ENCODE measurements at regions not wholly inside any gene's neighbourhood (a gene's known extent, or its start where the extent isn't known, plus 50 kb on each side); places are given as distances from the start of the nearest gene placed in this dataset.

DNA sequence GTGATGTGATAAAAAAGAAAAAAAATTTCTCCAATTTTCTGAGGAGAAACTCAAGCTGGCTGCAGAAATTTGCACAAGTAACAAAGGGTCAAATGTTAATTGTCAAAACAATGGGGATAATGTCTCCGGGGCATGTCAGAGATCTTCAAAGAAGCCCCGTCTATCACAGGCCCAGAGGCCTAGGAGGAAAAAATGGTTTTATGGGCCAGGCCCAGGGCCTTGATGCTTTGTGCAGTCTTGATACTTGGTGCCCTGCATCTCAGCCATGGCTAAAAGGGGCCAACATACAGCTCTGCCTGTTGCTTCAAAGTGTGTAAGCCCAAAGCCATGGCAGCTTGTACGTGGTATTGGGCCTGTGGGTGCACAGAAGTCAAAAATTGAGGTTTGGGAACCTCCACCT lies 961.0 kb downstream of the FAM133A start:
- no peak for TF ChIP-seq POLR2A (IDR thresholded peaks at IDR 0.05)
- TF ChIP-seq POLR2AphosphoS5 (IDR thresholded peaks at IDR 0.05): no peak
- TF ChIP-seq, protein P1, sequence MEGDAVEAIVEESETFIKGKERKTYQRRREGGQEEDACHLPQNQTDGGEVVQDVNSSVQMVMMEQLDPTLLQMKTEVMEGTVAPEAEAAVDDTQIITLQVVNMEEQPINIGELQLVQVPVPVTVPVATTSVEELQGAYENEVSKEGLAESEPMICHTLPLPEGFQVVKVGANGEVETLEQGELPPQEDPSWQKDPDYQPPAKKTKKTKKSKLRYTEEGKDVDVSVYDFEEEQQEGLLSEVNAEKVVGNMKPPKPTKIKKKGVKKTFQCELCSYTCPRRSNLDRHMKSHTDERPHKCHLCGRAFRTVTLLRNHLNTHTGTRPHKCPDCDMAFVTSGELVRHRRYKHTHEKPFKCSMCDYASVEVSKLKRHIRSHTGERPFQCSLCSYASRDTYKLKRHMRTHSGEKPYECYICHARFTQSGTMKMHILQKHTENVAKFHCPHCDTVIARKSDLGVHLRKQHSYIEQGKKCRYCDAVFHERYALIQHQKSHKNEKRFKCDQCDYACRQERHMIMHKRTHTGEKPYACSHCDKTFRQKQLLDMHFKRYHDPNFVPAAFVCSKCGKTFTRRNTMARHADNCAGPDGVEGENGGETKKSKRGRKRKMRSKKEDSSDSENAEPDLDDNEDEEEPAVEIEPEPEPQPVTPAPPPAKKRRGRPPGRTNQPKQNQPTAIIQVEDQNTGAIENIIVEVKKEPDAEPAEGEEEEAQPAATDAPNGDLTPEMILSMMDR (IDR thresholded peaks at IDR 0.05): no peak
- H3K27ac ChIP-seq: no peak overlapping the region
- H3K9me3 ChIP-seq: peaks cover 12 to 30% of the 10 kb centered on the region in 2 donors
- H3K36me3 ChIP-seq: no peaks in the 10 kb centered on the region
- H3K4me3 ChIP-seq: no peak overlapping the region
- intact Hi-C loops (cut with DNase I; ENCODE audit: low total_unique reads): no loop called here
- H3K27me3 ChIP-seq: peaks cover 0 to 5% of the 10 kb centered on the region in 2 donors
- H3K4me1 ChIP-seq: no peaks in the 10 kb centered on the region
- no peak for DNase-seq (ENCODE audit: low spot score in 2 of 2)

DNA sequence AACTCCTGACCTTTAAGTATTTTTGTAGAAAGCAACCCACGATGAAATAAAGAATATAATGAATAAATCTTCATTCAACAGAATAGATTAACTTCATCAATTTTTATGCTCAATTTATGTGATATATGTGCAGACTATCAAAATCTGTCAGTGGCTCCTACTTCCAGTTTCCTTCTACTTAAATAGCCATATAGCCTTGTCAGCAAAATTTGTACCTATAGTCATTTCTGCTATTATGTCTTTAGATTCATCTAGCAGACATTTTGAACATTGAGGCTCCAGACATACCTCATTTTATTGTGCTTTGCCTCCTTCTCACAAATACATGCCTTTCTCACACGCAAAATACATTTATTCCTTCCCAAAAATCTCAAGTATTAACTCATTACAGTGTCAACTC lies 971.7 kb downstream of the FAM133A start:
- no peaks in the 10 kb centered on the region for H3K36me3 ChIP-seq
- H3K27me3 ChIP-seq: peaks cover 0 to 6% of the 10 kb centered on the region in 2 donors
- DNase-seq (ENCODE audit: low spot score in 2 of 2): no peak
- H3K4me1 ChIP-seq: no peaks in the 10 kb centered on the region
- H3K4me3 ChIP-seq: no peak overlapping the region
- TF ChIP-seq POLR2AphosphoS5 (IDR thresholded peaks at IDR 0.05): no peak
- TF ChIP-seq, protein P1 (IDR thresholded peaks at IDR 0.05): no peak
- peaks cover 0 to 10% of the 10 kb centered on the region in 2 donors for H3K9me3 ChIP-seq
- H3K27ac ChIP-seq: no peak overlapping the region
- intact Hi-C loops (cut with DNase I; ENCODE audit: low total_unique reads): no loop called here

DNA sequence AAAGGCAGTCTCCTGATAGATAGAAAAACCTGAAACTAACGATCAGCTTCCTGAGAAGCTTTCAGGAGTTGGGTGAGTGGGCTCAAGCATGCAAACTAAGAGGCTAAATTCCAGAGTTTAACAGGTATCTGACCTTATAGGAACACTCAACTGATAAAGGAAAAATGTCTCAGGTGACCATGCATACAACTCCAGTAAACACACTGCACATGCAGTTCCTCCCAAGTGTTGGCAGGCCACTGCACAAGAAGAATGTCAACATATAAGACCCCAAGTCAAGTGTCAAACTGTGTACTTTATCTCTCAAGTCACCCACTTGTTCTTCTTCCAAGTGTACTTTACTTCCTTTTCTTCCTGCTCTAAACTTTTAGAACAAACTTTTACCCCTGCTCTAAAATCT lies 981.2 kb downstream of the FAM133A start:
- DNase-seq (ENCODE audit: low spot score in 2 of 2): no peak
- TF ChIP-seq, protein P1 (IDR thresholded peaks at IDR 0.05): no peak
- intact Hi-C loops (cut with DNase I; ENCODE audit: low total_unique reads): no loop called here
- Histone ChIP-seq H3K4me1 (no peaks in the 10 kb centered on the region), H3K27ac (no peak overlapping the region), H3K36me3 (no peaks in the 10 kb centered on the region), H3K9me3 (peaks cover 0 to 5% of the 10 kb centered on the region in 2 donors), H3K4me3 (no peak overlapping the region), H3K27me3 (peaks cover 0 to 5% of the 10 kb centered on the region in 2 donors)

DNA sequence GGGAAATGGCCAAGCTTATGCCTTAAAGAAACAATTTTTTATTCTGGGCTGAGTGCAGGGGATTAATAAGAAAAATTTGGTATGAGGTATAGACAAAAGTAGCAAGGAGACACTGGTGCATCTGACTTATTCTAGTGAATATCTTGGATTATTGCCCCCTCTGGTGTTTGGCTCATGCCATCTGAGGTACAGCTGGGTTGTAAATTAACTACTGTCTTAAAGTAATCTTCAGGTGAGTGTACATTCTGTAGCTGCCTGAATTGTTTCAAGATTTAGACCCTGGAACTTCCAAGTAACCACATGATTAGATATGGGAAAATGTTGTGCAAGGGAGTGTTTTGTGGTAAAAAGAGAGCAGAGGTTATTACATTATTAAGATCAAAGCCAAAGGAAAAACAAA lies 988.7 kb downstream of the FAM133A start:
- no peak for DNase-seq (ENCODE audit: low spot score in 2 of 2)
- TF ChIP-seq POLR2A (IDR thresholded peaks at IDR 0.05) (no peak), POLR2AphosphoS5 (IDR thresholded peaks at IDR 0.05) (no peak)
- TF ChIP-seq, protein P1 (IDR thresholded peaks at IDR 0.05): no peak
- no peak overlapping the region for H3K27ac ChIP-seq
- no peak overlapping the region for H3K4me3 ChIP-seq
- intact Hi-C loops (cut with DNase I; ENCODE audit: low total_unique reads): no loop called here
- no peaks in the 10 kb centered on the region for H3K36me3 ChIP-seq
- peaks cover 0 to 5% of the 10 kb centered on the region in 2 donors for H3K9me3 ChIP-seq
- no peaks in the 10 kb centered on the region for H3K4me1 ChIP-seq
- peaks cover 0 to 6% of the 10 kb centered on the region in 2 donors for H3K27me3 ChIP-seq

DNA sequence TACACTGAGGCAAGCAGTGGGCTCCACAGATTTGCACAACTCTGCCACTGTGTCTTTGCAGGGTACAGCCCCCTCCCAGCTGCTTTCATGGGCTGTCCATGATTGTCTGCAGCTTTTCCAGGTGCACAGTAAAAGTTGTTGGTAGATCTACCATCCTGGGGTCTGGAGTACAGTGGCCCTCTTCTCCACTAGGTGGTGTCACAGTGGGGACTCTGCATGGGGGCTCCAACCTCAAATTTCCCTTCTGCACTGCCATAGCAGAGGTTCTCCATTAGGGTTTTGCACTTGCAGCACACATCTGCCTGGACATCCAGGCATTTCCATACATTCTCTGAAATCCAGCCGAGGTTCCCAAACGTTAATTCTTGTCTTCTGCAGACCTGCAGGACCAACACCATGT lies 1002.3 kb downstream of the FAM133A start:
- H3K9me3 ChIP-seq: no peaks in the 10 kb centered on the region
- H3K36me3 ChIP-seq: no peaks in the 10 kb centered on the region
- DNase-seq (ENCODE audit: low spot score in 2 of 2): no peak
- H3K27ac ChIP-seq: no peak overlapping the region
- TF ChIP-seq, protein P1 (IDR thresholded peaks at IDR 0.05): no peak
- TF ChIP-seq POLR2AphosphoS5 (IDR thresholded peaks at IDR 0.05) (no peak), POLR2A (IDR thresholded peaks at IDR 0.05) (no peak)
- peaks cover 0 to 4% of the 10 kb centered on the region in 2 donors for H3K27me3 ChIP-seq
- no peaks in the 10 kb centered on the region for H3K4me1 ChIP-seq
- no peak overlapping the region for H3K4me3 ChIP-seq
- intact Hi-C loops (cut with DNase I; ENCODE audit: low total_unique reads): no loop called here
